ENCODE measurements at regions not wholly inside any gene's neighbourhood (a gene's known extent, or its start where the extent isn't known, plus 50 kb on each side); places are given as distances from the start of the nearest gene placed in this dataset.

GRCh38 chr4:38567457-38567856 is 96.5 kb upstream of the KLF3 start:
- no peak for DNase-seq

- DNase-seq, result no peak
These were observed 95.2 kb upstream of the KLF3 start for GRCh38 chr4:38568768-38569167.

- no peak for DNase-seq
These were observed 93.2 kb upstream of the KLF3 start for GRCh38 chr4:38570647-38571276.

GRCh38 chr4:38572793-38573192 is 91.2 kb upstream of the KLF3 start:
- DNase-seq, result no peak

- DNase-seq, result no peak
These were observed 89.3 kb upstream of the KLF3 start for GRCh38 chr4:38574559-38575333.

- DNase-seq, result no peak
These were observed 87.2 kb upstream of the KLF3 start for GRCh38 chr4:38576767-38577166.

- no peak for DNase-seq
These were observed 86.5 kb upstream of the KLF3 start for GRCh38 chr4:38577462-38577861.

- no peak for DNase-seq
These were observed 82.4 kb upstream of the KLF3 start for GRCh38 chr4:38581426-38582106.

- DNase-seq, result no peak
These were observed 81.6 kb upstream of the KLF3 start for GRCh38 chr4:38582445-38582844.

GRCh38 chr4:38582889-38583470 is 81.0 kb upstream of the KLF3 start:
- DNase-seq, result no peak

- no peak for DNase-seq
These were observed 78.1 kb upstream of the KLF3 start for GRCh38 chr4:38585871-38586270.

- DNase-seq, result no peak
These were observed 76.9 kb upstream of the KLF3 start for GRCh38 chr4:38587106-38587505.

- DNase-seq, result no peak
These were observed 74.0 kb upstream of the KLF3 start for GRCh38 chr4:38590046-38590445.

- no peak for DNase-seq
These were observed 72.2 kb upstream of the KLF3 start for GRCh38 chr4:38591617-38592337.

- DNase-seq, result no peak
These were observed 65.5 kb upstream of the KLF3 start for GRCh38 chr4:38598489-38598888.

- DNase-seq, result no peak
These were observed 63.4 kb upstream of the KLF3 start for GRCh38 chr4:38600575-38600974.

GRCh38 chr4:38601244-38601915 is 62.6 kb upstream of the KLF3 start:
- no peak for DNase-seq

- no peak for DNase-seq
These were observed 62.1 kb upstream of the KLF3 start for GRCh38 chr4:38601916-38602291.

GRCh38 chr4:38603652-38604051 is 60.3 kb upstream of the KLF3 start:
- DNase-seq, result no peak

- no peak for DNase-seq
These were observed 58.7 kb upstream of the KLF3 start for GRCh38 chr4:38605181-38605752.

GRCh38 chr4:38605753-38606586 is 58.0 kb upstream of the KLF3 start:
- DNase-seq, result no peak
